Stimulated activated CD8-positive, alpha-beta memory T cell treated with anti-CD3 and anti-CD28 coated beads, Interleukin-2, amount 100 ng/mL, for 48 hours (primary cell): ENCODE measurements at regions not wholly inside any gene's neighbourhood (a gene's known extent, or its start where the extent isn't known, plus 50 kb on each side); places are given as distances from the start of the nearest gene placed in this dataset.
"Not testable (repeated sequence)": the region's sequence is repeated elsewhere in the genome, so short reads cannot be mapped to it uniquely, and the experiment has no call there.

Experiments
- DNase-seq, 2 donors: peaks; one replicate each; pipeline ENCODE4 v3.0.0-alpha.2; 2020; ENCODE audit warnings: low read depth in 2 of 2

DNA sequence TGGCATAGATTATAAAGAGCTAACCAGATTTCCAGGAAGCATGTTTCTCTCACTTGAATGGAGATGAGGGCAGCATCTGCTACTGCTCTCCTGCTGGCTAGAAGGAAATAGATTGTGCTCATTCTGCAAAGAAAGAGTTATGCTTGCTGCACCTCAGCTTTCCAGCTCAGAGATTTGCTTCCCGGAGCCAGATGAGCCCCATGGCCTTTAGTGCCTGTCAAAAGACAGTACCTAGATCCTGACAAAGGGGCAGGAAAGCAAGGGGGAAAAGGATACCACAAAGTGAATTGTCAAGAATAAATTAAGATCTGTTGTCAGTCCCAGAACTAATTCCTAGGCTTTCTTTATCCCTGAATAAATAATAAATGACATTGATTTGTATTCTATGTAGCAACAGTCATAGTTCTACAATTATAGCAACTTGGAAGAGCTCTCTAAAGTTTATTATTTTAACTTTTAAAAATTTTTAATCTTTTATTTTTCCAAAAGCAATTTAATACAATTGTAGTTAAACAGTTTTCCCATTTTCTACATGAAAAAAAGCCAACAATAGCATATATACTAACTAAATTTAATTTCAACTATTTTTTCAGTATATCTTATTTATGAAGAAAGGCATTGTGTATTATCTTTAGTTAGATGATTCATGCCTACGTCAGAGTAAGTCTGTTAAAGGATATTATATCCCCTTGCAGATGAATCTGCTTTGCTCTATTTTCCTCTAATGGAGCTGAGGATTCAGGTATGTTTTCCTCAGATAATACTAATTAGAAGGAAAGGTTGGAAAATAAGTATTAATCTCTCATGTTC lies 306.1 kb upstream of the DDI1 start:
- DNase-seq, result no peak

DNA sequence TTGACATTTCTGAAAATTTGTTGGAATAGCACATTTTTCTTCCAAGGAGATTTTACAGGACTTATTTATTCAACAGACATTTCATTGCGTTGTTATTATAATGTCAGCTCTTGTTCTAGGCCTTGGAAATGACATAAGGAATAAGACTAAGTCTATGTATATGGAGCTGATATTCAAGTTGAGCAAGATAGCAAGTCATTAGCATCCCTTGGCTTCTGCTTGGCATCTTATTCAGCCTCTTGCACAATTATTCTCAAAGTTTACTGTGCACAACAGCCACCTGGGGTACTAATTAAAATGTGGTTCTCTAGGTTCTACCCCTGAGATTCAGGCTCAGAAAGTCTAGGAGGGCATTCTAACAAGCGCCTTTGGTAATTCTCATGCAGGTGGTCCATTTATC lies 304.8 kb upstream of the DDI1 start:
- no peak for DNase-seq

GRCh38 chr11:103733889-103734288 lies 302.6 kb upstream of the DDI1 start:
- no peak for DNase-seq

DNA sequence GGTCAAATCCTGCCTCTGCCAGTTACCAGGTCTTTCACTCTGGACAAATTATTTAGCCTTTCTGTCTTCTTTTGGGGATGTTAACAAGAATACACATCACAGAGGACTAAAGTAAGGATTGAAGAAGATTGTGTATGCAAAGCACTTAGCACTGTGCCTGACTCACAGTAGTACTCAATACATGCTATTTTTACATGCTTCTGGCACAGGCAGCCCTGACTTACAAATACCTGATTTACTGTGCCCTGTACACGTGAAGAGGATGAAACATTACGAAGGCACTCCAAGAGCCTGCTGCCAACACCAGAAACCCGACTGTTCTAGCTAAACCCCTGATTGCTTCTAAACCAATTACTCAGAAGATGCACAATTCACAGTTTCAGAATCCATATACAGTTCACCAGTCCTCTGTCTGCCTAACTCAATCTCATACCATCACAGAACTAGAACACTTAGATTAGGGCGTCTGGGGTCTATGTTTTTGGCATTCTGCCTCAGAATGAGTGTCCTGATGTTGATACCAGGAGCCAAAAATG lies 300.9 kb upstream of the DDI1 start:
- DNase-seq, result no peak

DNA sequence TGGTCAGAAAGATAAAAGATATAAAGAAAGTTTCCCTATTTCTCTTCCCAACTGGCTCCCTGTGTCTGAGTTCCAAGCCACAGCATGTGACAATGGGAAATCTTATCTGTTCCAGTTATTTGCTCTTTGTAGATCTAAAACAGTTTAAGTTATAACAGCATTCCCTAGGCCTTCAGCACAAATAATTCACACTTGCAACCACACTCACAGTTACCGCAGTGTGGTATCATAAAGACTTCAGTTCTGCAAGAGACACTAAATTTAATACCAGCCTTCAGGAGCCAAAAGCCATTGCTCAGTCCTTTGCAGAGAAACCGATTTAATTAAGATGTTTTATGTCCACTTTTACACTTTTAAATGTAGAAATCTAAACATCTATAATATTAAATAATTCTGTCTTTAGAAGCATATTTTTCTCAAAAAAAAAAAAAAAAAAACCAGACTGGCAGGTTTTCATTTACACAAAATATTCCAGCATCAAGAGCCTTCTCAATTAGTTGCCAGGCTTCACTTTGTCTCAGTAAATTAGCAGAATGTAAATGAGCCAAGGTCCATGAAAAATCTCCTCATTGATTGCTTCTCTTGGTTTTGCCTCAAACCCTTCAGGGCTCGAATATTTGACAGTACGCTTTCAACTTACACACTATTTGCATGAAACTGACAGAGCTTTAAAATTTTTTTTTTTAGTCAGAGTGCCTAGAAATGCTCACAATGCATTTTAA lies 300.0 kb upstream of the DDI1 start:
- no peak for DNase-seq

- no peak for DNase-seq
Observed at GRCh38 chr11:103737037-103737622, 299.3 kb upstream of the DDI1 start.

GRCh38 chr11:103737747-103738146 lies 298.7 kb upstream of the DDI1 start:
- DNase-seq, result no peak

- DNase-seq, result not testable (repeated sequence)
Observed at GRCh38 chr11:103739074-103739796, 297.2 kb upstream of the DDI1 start.

DNA sequence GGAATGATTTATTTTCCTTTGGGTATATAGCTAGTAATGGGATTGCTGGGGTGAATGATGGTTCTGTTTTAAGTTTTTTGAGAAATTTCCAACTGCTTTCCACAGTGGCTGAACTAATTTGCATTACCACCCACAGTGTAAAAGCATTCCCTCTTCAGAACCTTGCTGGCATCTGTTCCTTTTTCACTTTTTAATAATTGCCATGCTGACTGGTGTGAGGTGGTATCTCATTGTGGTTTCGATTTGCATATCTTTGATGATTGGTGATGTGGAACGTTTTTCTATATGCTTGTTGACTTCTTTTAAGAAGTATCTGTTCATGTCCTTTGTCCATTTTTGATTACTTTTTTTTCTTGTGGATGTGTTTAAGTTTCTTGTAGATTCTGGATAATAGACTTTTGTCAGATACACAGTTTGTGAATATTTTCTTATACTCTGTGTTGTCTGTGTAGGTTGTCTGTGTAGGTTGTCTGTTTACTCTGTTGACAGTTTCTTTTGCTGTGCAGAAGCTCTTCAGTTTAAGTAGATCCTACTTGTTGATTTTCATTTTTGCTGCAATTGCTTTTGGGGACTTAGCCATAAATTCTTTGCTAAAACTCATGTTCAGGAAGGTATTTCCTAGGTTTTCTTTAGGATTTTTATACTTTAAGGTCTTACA lies 291.8 kb upstream of the DDI1 start:
- no peak for DNase-seq

- no peak for DNase-seq
Observed at GRCh38 chr11:103749158-103749557, 287.3 kb upstream of the DDI1 start.

DNA sequence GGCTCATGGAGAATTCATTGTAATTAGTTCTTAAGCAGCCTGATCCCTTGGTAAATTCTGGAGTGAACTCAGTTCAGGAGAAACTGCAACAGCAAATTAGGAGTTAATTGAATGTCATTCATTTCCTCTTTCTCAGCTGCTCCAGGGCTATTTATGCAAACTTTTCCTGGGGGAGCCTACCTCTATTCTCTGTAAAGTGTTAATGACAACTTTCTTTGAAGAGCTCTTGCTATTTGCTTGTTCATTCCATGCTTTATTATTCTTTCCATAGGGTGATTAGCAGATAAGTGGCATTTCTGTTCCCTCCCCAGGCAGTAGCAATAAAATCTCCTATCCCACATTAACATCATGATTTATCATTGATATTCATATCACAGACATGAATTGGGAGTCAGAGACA lies 267.6 kb upstream of the DDI1 start:
- DNase-seq, result no peak

- no peak for DNase-seq
Observed at GRCh38 chr11:103773059-103773458, 263.4 kb upstream of the DDI1 start.

- DNase-seq, result no peak
Observed at GRCh38 chr11:103773537-103773936, 262.9 kb upstream of the DDI1 start.

- DNase-seq, result no peak
Observed at GRCh38 chr11:103779054-103779453, 257.4 kb upstream of the DDI1 start.

- DNase-seq, result no peak
Observed at GRCh38 chr11:103789952-103790351, 246.5 kb upstream of the DDI1 start.

GRCh38 chr11:103792981-103793468 lies 243.4 kb upstream of the DDI1 start:
- no peak for DNase-seq

DNA sequence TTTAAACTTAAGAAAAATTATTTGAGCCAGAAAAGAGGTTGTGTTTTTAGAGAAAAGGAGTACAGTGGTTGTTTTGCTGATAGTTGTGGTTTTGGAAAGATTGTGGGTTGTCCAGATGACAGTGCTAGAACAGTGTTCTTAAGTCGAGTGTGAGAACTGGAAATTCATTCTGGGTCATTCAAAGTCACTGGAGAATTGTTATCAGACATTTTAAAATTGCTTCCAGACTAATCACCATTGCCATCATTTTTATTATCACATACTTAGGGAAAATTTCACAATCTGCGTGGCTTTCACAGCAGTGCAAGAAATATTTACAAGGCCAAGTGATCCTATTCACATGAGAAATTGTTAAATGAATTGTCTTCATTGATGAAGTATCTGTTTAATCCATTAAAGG lies 242.2 kb upstream of the DDI1 start:
- DNase-seq, result no peak

DNA sequence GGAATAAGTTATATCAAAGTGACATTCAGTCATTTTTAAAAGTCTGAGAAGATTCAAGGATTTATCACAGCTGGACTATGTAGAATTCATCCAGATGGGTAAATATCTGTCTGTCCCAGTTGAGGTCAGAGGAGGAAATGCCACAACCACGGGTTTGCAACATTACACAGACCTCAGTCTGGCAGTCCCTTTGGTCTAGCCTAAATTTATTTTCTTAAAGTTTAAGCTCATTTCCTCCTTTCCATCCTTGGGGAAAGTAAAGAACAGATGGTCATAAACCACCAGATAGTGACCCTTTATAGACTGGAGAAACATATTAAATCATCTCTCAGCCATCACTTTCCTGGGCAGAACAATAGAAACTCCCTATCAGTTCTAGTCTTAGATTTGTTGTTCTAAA lies 238.4 kb upstream of the DDI1 start:
- DNase-seq, result no peak

- DNase-seq, result no peak
Observed at GRCh38 chr11:103798446-103798845, 238.0 kb upstream of the DDI1 start.

DNA sequence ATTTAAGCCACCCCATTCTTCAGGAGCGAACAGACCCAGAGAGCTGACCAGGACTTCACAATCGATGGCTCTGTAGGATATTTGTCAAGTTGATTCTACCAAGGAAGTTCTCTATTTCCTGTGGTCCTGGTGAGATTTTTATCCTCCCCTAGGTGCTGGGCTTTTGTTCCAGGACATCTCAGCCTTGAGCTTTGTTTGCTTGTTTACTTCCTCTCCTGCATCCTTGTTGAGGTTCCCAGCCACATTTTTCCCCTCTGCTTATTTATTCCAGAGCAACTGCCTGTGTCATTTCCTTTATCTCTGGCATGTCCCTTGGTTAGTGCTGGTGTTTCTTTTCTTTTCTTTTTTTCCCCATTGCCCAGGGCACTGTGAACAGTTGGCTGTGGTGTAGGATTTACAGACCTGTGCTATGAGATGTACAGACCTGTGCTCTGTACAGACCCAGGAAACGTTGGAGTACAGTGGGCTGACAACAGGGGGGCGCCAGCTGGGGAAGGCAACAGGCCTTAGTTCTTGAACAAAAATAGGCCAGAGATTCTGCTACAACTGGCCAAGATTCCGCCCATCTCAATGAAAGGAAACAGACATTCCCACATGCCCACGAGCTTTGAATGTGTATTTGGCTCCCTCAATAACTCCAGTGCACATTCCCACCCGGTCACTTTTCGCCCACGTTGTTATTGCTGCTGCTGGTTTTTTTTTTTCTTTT lies 235.9 kb upstream of the DDI1 start:
- no peak for DNase-seq

DNA sequence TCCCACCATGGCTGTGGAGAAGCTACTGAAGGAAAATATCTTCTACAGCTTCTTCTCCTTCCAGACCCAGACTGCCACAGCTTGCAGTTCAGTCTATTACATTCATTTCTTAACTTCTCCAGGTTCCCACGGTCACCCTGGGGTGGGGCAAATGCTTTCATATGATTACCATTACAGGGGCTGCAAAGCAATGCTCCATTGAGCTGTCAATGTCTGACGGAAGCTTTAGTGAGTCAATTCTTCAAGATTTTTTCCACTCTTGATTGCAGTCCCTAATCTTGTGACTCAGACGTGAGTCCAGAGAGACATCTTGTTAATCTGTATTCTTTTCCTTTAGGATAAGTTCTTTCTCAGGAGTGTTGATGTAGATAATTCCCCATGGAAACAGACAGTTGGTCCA lies 233.4 kb upstream of the DDI1 start:
- DNase-seq, result no peak
